GM10248 (cell line): ENCODE measurements at regions not wholly inside any gene's neighbourhood (a gene's known extent, or its start where the extent isn't known, plus 50 kb on each side); places are given as distances from the start of the nearest gene placed in this dataset.

Source experiments
- CTCF ChIA-PET: fragments of 300-600 bp; sonication (Branson Sonifier 250); formaldehyde crosslinking; extraction: SDS; loops from one replicate; lab custom pipeline; 2021; ENCODE audit warnings: antibody characterized with exemption; lab: Yijun Ruan, JAX
- POLR2A ChIA-PET: fragments of 350-650 bp; sonication (Branson Sonifier 250); formaldehyde crosslinking; extraction: SDS; loops from one replicate; lab custom pipeline; 2020; ENCODE audit warnings: antibody characterized with exemption; lab: Yijun Ruan, JAX
- DNase-seq: peaks from one replicate; pipeline ENCODE4 v3.0.0; 2012; ENCODE audit errors: extremely low spot score
- CTCF ChIP-seq: IDR thresholded peaks from 2 replicates; pipeline ENCODE4 v1.5.1; 2012; ENCODE audit warnings: mild to moderate bottlenecking, low read depth; ENCODE audit errors: extremely low read depth, missing control alignments, control extremely low read depth

GRCh38 chr2:52939250-52939649 is 828.4 kb upstream of the CHAC2 start:
- ChIA-PET CTCF (interaction anchor here (1.3 kb wide), 1 partner anchor 10 kb away, joined by 3 read pairs; no protein-coding TSS in a partner anchor), POLR2A (no interaction called here)
- TF ChIP-seq CTCF: no peak
- no peak for DNase-seq

GRCh38 chr2:52936029-52936428 is 831.6 kb upstream of the CHAC2 start:
- no peak for DNase-seq
- no peak for TF ChIP-seq CTCF
- ChIA-PET CTCF (no interaction called here), POLR2A (no interaction called here)

GRCh38 chr2:52934920-52935640 is 832.5 kb upstream of the CHAC2 start:
- no peak for DNase-seq
- ChIA-PET CTCF (no interaction called here), POLR2A (no interaction called here)
- TF ChIP-seq CTCF: no peak

GRCh38 chr2:52934323-52934898 is 833.2 kb upstream of the CHAC2 start:
- CTCF ChIA-PET: no interaction called here
- no peak for DNase-seq
- POLR2A ChIA-PET: no interaction called here
- no peak for TF ChIP-seq CTCF

- no peak for DNase-seq
- no peak for TF ChIP-seq CTCF
- CTCF ChIA-PET: no interaction called here
- POLR2A ChIA-PET: no interaction called here
Measured at GRCh38 chr2:52933878-52934277, 833.7 kb upstream of the CHAC2 start.

GRCh38 chr2:52931660-52932059 is 835.9 kb upstream of the CHAC2 start:
- DNase-seq: no peak
- ChIA-PET POLR2A (no interaction called here), CTCF (no interaction called here)
- no peak for TF ChIP-seq CTCF
